WTC11 (cell line): ENCODE measurements at regions not wholly inside any gene's neighbourhood (a gene's known extent, or its start where the extent isn't known, plus 50 kb on each side); places are given as distances from the start of the nearest gene placed in this dataset.

ENCODE experiments used
- ATAC-seq: fragments of 200-7000 bp; cut with Tn5 transposase; 2 replicates; pipeline ENCODE4 v1.10.0; 2021; ENCODE audit warnings: mild to moderate bottlenecking, moderate library complexity
- CTCF ChIA-PET: fragments of 300-600 bp; sonication (Branson Sonifier 250); formaldehyde crosslinking; loops from one replicate; lab custom pipeline; 2021; ENCODE audit warnings: antibody characterized with exemption; lab: Charles Lee
- POLR2A ChIA-PET: fragments of 350-600 bp; sonication (Branson Sonifier 250); formaldehyde crosslinking; loops from one replicate; lab custom pipeline; 2021; ENCODE audit warnings: antibody characterized with exemption; lab: Charles Lee
- DNase-seq: peaks from one replicate; pipeline ENCODE4 v3.0.0; 2021; ENCODE audit warnings: low spot score
- H3K27ac Mint-ChIP-seq: 2 replicates; pipeline ENCODE4 v1.8.0; 2021; ENCODE audit warnings: mixed read lengths
- H3K27me3 Mint-ChIP-seq: 2 replicates; pipeline ENCODE4 v1.8.0; 2021; ENCODE audit warnings: low read depth, mild to moderate bottlenecking, moderate library complexity, mixed read lengths
- H3K36me3 Mint-ChIP-seq: 2 replicates; pipeline ENCODE4 v1.8.0; 2021; ENCODE audit warnings: mixed read lengths
- H3K4me1 Mint-ChIP-seq: 2 replicates; pipeline ENCODE4 v1.8.0; 2022; ENCODE audit warnings: mixed read lengths
- H3K4me3 Mint-ChIP-seq: 2 replicates; pipeline ENCODE4 v1.8.0; 2021; ENCODE audit warnings: mild to moderate bottlenecking, moderate library complexity, mixed read lengths
- H3K9me3 Mint-ChIP-seq: 2 replicates; pipeline ENCODE4 v1.8.0; 2021; ENCODE audit warnings: mixed read lengths
- ATF6 ChIP-seq: sonication (generic); formaldehyde crosslinking; IDR thresholded peaks from 2 replicates; pipeline ENCODE4 v1.8.1; 2023; ENCODE audit warnings: mild to moderate bottlenecking, missing genetic modification reagents
- E2F1 ChIP-seq: sonication (generic); formaldehyde crosslinking; IDR thresholded peaks from 2 replicates; pipeline ENCODE4 v1.8.0; 2022; ENCODE audit warnings: mild to moderate bottlenecking, missing genetic modification reagents
- E2F4 ChIP-seq: sonication (generic); formaldehyde crosslinking; IDR thresholded peaks from 2 replicates; pipeline ENCODE4 v1.8.1; 2022; ENCODE audit warnings: low read depth, mild to moderate bottlenecking, moderate library complexity, missing genetic modification reagents, borderline replicate concordance
- ERG ChIP-seq: fragments of 250-450 bp; sonication (Bioruptor Pico); IDR thresholded peaks from 2 replicates; pipeline ENCODE4 v1.8.0; 2021; ENCODE audit warnings: mild to moderate bottlenecking
- ETV6 ChIP-seq: sonication (generic); formaldehyde crosslinking; IDR thresholded peaks from 2 replicates; pipeline ENCODE4 v1.8.1; 2022; ENCODE audit warnings: mild to moderate bottlenecking, missing genetic modification reagents
- FOXP1 ChIP-seq: sonication (generic); formaldehyde crosslinking; IDR thresholded peaks from 2 replicates; pipeline ENCODE4 v1.8.0; 2022; ENCODE audit warnings: missing genetic modification reagents, mild to moderate bottlenecking, moderate library complexity, borderline replicate concordance
- HMGA2 ChIP-seq: fragments of 250-450 bp; sonication (Bioruptor Pico); IDR thresholded peaks from 2 replicates; pipeline ENCODE4 v1.4.0; 2021; ENCODE audit warnings: mild to moderate bottlenecking, moderate library complexity
- HMGXB4 ChIP-seq: sonication (generic); formaldehyde crosslinking; IDR thresholded peaks from 2 replicates; pipeline ENCODE4 v1.8.1; 2023; ENCODE audit warnings: mild to moderate bottlenecking, moderate library complexity, missing genetic modification reagents
- IRF1 ChIP-seq: sonication (generic); formaldehyde crosslinking; IDR thresholded peaks from 2 replicates; pipeline ENCODE4 v1.8.0; 2023; ENCODE audit warnings: missing genetic modification reagents
- MXD4 ChIP-seq: fragments of 250-450 bp; sonication (Bioruptor Pico); IDR thresholded peaks from 2 replicates; pipeline ENCODE4 v1.8.0; 2021; ENCODE audit warnings: mild to moderate bottlenecking, moderate library complexity, borderline replicate concordance
- ZNF281 ChIP-seq: sonication (generic); formaldehyde crosslinking; IDR thresholded peaks from 2 replicates; pipeline ENCODE4 v1.8.0; 2023; ENCODE audit warnings: mild to moderate bottlenecking, missing genetic modification reagents
- ZNF317 ChIP-seq: sonication (generic); formaldehyde crosslinking; IDR thresholded peaks from 2 replicates; pipeline ENCODE4 v1.8.1; 2023; ENCODE audit warnings: low read depth, mild to moderate bottlenecking, moderate library complexity, missing genetic modification reagents, borderline replicate concordance

- TF ChIP-seq E2F1 (CRISPR knock-in tag) (no peak), IRF1 (CRISPR knock-in tag) (no peak), FOXP1 (no peak), ZNF317 (CRISPR knock-in tag) (no peak), ETV6 (CRISPR knock-in tag) (no peak), HMGXB4 (CRISPR knock-in tag) (no peak), ZNF281 (CRISPR knock-in tag) (no peak), ERG (CRISPR knock-in tag) (no peak), ATF6 (no peak), MXD4 (CRISPR knock-in tag) (no peak)
These were observed 92.3 kb downstream of the MRPL14 start (continued) for GRCh38 chr6:44034931-44035345.

GRCh38 chr6:44034391-44034861 lies 92.8 kb downstream of the MRPL14 start:
- H3K4me3 Mint-ChIP-seq = no peak overlapping the region
- no peak for TF ChIP-seq HMGA2 (CRISPR knock-in tag)
- TF ChIP-seq, all 79 proteins: peak for 0
- Mint-ChIP-seq H3K9me3 (no peaks in the 10 kb centered on the region), H3K4me1 (peaks cover 12% of the 10 kb centered on the region), H3K36me3 (no peaks in the 10 kb centered on the region), H3K27me3 (no peaks in the 10 kb centered on the region), H3K27ac (no peak overlapping the region)
- ATAC-seq (no peak), DNase-seq (no peak)
- CTCF ChIA-PET = no interaction called here
- POLR2A ChIA-PET = no interaction called here

- CTCF ChIA-PET = interaction anchor here (1.5 kb wide), 1 partner anchor 32 kb away, joined by 3 read pairs; no protein-coding TSS in a partner anchor
- Mint-ChIP-seq H3K27me3 (no peaks in the 10 kb centered on the region), H3K36me3 (no peaks in the 10 kb centered on the region), H3K4me3 (no peak overlapping the region), H3K9me3 (no peaks in the 10 kb centered on the region)
- ATAC-seq = no peak
- POLR2A ChIA-PET = no interaction called here
- no peak for TF ChIP-seq E2F4 (CRISPR knock-in tag)
- TF ChIP-seq, all 79 proteins: peak for 0
- Mint-ChIP-seq H3K4me1 (peaks cover 9% of the 10 kb centered on the region), H3K27ac (no peak overlapping the region)
- DNase-seq = no peak
These were observed 96.3 kb downstream of the MRPL14 start for GRCh38 chr6:44030812-44031454.
